ENCODE measurements at regions not wholly inside any gene's neighbourhood (a gene's known extent, or its start where the extent isn't known, plus 50 kb on each side); places are given as distances from the start of the nearest gene placed in this dataset.

- Histone ChIP-seq H3K27me3 (ENCODE audit: control insufficient read depth in 2 of 2, insufficient read depth in 2 of 2, low read length in 2 of 2) (no peaks in the 10 kb centered on the region), H3K4me1 (ENCODE audit: control insufficient read depth in 2 of 2, insufficient read depth in 2 of 2, low read length in 2 of 2) (no peaks in the 10 kb centered on the region), H3K9ac (ENCODE audit: low read depth in 1 of 2, low read length in 2 of 2) (no peak overlapping the region), H3K36me3 (ENCODE audit: control insufficient read depth in 2 of 2, insufficient read depth in 2 of 2, low read length in 2 of 2) (no peaks in the 10 kb centered on the region), H3K27ac (ENCODE audit: low read depth in 2 of 2, low read length in 2 of 2) (no peak overlapping the region), H3K4me3 (ENCODE audit: low read length in 2 of 2) (no peak overlapping the region), H3K9me3 (ENCODE audit: control insufficient read depth in 2 of 2, low read length in 2 of 2) (no peaks in the 10 kb centered on the region)
Measured at GRCh38 chr2:156206355-156206754, 126.2 kb downstream of the NR4A2 start.

- no peaks in the 10 kb centered on the region for H3K27me3 ChIP-seq (ENCODE audit: control insufficient read depth in 2 of 2, insufficient read depth in 2 of 2, low read length in 2 of 2)
- no peak overlapping the region for H3K27ac ChIP-seq (ENCODE audit: low read depth in 2 of 2, low read length in 2 of 2)
- H3K4me1 ChIP-seq (ENCODE audit: control insufficient read depth in 2 of 2, insufficient read depth in 2 of 2, low read length in 2 of 2): no peaks in the 10 kb centered on the region
- H3K9me3 ChIP-seq (ENCODE audit: control insufficient read depth in 2 of 2, low read length in 2 of 2): no peaks in the 10 kb centered on the region
- no peak overlapping the region for H3K9ac ChIP-seq (ENCODE audit: low read depth in 1 of 2, low read length in 2 of 2)
- H3K36me3 ChIP-seq (ENCODE audit: control insufficient read depth in 2 of 2, insufficient read depth in 2 of 2, low read length in 2 of 2): no peaks in the 10 kb centered on the region
- no peak overlapping the region for H3K4me3 ChIP-seq (ENCODE audit: low read length in 2 of 2)
Measured at GRCh38 chr2:156199588-156199987, 132.9 kb downstream of the NR4A2 start.

- Histone ChIP-seq H3K9me3 (ENCODE audit: control insufficient read depth in 2 of 2, low read length in 2 of 2) (no peaks in the 10 kb centered on the region), H3K36me3 (ENCODE audit: control insufficient read depth in 2 of 2, insufficient read depth in 2 of 2, low read length in 2 of 2) (no peaks in the 10 kb centered on the region), H3K9ac (ENCODE audit: low read depth in 1 of 2, low read length in 2 of 2) (no peak overlapping the region), H3K4me3 (ENCODE audit: low read length in 2 of 2) (no peak overlapping the region), H3K27me3 (ENCODE audit: control insufficient read depth in 2 of 2, insufficient read depth in 2 of 2, low read length in 2 of 2) (no peaks in the 10 kb centered on the region), H3K27ac (ENCODE audit: low read depth in 2 of 2, low read length in 2 of 2) (no peak overlapping the region), H3K4me1 (ENCODE audit: control insufficient read depth in 2 of 2, insufficient read depth in 2 of 2, low read length in 2 of 2) (peaks cover 0 to 3% of the 10 kb centered on the region in 2 donors)
Measured at GRCh38 chr2:156196031-156196430, 136.5 kb downstream of the NR4A2 start.

- H3K9me3 ChIP-seq (ENCODE audit: control insufficient read depth in 2 of 2, low read length in 2 of 2): no peaks in the 10 kb centered on the region
- H3K9ac ChIP-seq (ENCODE audit: low read depth in 1 of 2, low read length in 2 of 2): no peak overlapping the region
- peaks cover 0 to 13% of the 10 kb centered on the region in 2 donors for H3K4me1 ChIP-seq (ENCODE audit: control insufficient read depth in 2 of 2, insufficient read depth in 2 of 2, low read length in 2 of 2)
- H3K36me3 ChIP-seq (ENCODE audit: control insufficient read depth in 2 of 2, insufficient read depth in 2 of 2, low read length in 2 of 2): no peaks in the 10 kb centered on the region
- no peak overlapping the region for H3K4me3 ChIP-seq (ENCODE audit: low read length in 2 of 2)
- H3K27ac ChIP-seq (ENCODE audit: low read depth in 2 of 2, low read length in 2 of 2): no peak overlapping the region
- no peaks in the 10 kb centered on the region for H3K27me3 ChIP-seq (ENCODE audit: control insufficient read depth in 2 of 2, insufficient read depth in 2 of 2, low read length in 2 of 2)
Measured at GRCh38 chr2:156192468-156192867, 140.1 kb downstream of the NR4A2 start.

GRCh38 chr2:156191527-156191926 is 141.0 kb downstream of the NR4A2 start:
- Histone ChIP-seq H3K36me3 (ENCODE audit: control insufficient read depth in 2 of 2, insufficient read depth in 2 of 2, low read length in 2 of 2) (no peaks in the 10 kb centered on the region), H3K4me1 (ENCODE audit: control insufficient read depth in 2 of 2, insufficient read depth in 2 of 2, low read length in 2 of 2) (peaks cover 0 to 13% of the 10 kb centered on the region in 2 donors), H3K27me3 (ENCODE audit: control insufficient read depth in 2 of 2, insufficient read depth in 2 of 2, low read length in 2 of 2) (no peaks in the 10 kb centered on the region), H3K4me3 (ENCODE audit: low read length in 2 of 2) (no peak overlapping the region), H3K27ac (ENCODE audit: low read depth in 2 of 2, low read length in 2 of 2) (no peak overlapping the region), H3K9ac (ENCODE audit: low read depth in 1 of 2, low read length in 2 of 2) (no peak overlapping the region), H3K9me3 (ENCODE audit: control insufficient read depth in 2 of 2, low read length in 2 of 2) (no peaks in the 10 kb centered on the region)

GRCh38 chr2:156190517-156190916 is 142.0 kb downstream of the NR4A2 start:
- H3K27me3 ChIP-seq (ENCODE audit: control insufficient read depth in 2 of 2, insufficient read depth in 2 of 2, low read length in 2 of 2): no peaks in the 10 kb centered on the region
- H3K27ac ChIP-seq (ENCODE audit: low read depth in 2 of 2, low read length in 2 of 2): peak overlapping the region; percentile 35 to 42
- H3K36me3 ChIP-seq (ENCODE audit: control insufficient read depth in 2 of 2, insufficient read depth in 2 of 2, low read length in 2 of 2): no peaks in the 10 kb centered on the region
- H3K9me3 ChIP-seq (ENCODE audit: control insufficient read depth in 2 of 2, low read length in 2 of 2): no peaks in the 10 kb centered on the region
- H3K9ac ChIP-seq (ENCODE audit: low read depth in 1 of 2, low read length in 2 of 2): no peak overlapping the region
- peaks cover 0 to 13% of the 10 kb centered on the region in 2 donors for H3K4me1 ChIP-seq (ENCODE audit: control insufficient read depth in 2 of 2, insufficient read depth in 2 of 2, low read length in 2 of 2)
- H3K4me3 ChIP-seq (ENCODE audit: low read length in 2 of 2): peak overlapping the region in 1 of 2 donors; percentile 9

GRCh38 chr2:156189584-156189983 is 142.9 kb downstream of the NR4A2 start:
- Histone ChIP-seq H3K36me3 (ENCODE audit: control insufficient read depth in 2 of 2, insufficient read depth in 2 of 2, low read length in 2 of 2) (no peaks in the 10 kb centered on the region), H3K9ac (ENCODE audit: low read depth in 1 of 2, low read length in 2 of 2) (no peak overlapping the region), H3K4me1 (ENCODE audit: control insufficient read depth in 2 of 2, insufficient read depth in 2 of 2, low read length in 2 of 2) (peaks cover 0 to 13% of the 10 kb centered on the region in 2 donors), H3K4me3 (ENCODE audit: low read length in 2 of 2) (no peak overlapping the region), H3K9me3 (ENCODE audit: control insufficient read depth in 2 of 2, low read length in 2 of 2) (no peaks in the 10 kb centered on the region), H3K27me3 (ENCODE audit: control insufficient read depth in 2 of 2, insufficient read depth in 2 of 2, low read length in 2 of 2) (no peaks in the 10 kb centered on the region), H3K27ac (ENCODE audit: low read depth in 2 of 2, low read length in 2 of 2) (peak overlapping the region; percentile 40 to 82)

GRCh38 chr2:156189143-156189542 is 143.4 kb downstream of the NR4A2 start:
- Histone ChIP-seq H3K9ac (ENCODE audit: low read depth in 1 of 2, low read length in 2 of 2) (no peak overlapping the region), H3K27ac (ENCODE audit: low read depth in 2 of 2, low read length in 2 of 2) (peak overlapping the region; percentile 40 to 82), H3K27me3 (ENCODE audit: control insufficient read depth in 2 of 2, insufficient read depth in 2 of 2, low read length in 2 of 2) (no peaks in the 10 kb centered on the region), H3K4me3 (ENCODE audit: low read length in 2 of 2) (peak overlapping the region in 1 of 2 donors; percentile 10), H3K36me3 (ENCODE audit: control insufficient read depth in 2 of 2, insufficient read depth in 2 of 2, low read length in 2 of 2) (no peaks in the 10 kb centered on the region), H3K9me3 (ENCODE audit: control insufficient read depth in 2 of 2, low read length in 2 of 2) (no peaks in the 10 kb centered on the region), H3K4me1 (ENCODE audit: control insufficient read depth in 2 of 2, insufficient read depth in 2 of 2, low read length in 2 of 2) (peaks cover 0 to 14% of the 10 kb centered on the region in 2 donors)

GRCh38 chr2:156182132-156182531 is 150.4 kb downstream of the NR4A2 start:
- Histone ChIP-seq H3K4me3 (ENCODE audit: low read length in 2 of 2) (peak overlapping the region in 1 of 2 donors; percentile 17), H3K36me3 (ENCODE audit: control insufficient read depth in 2 of 2, insufficient read depth in 2 of 2, low read length in 2 of 2) (no peaks in the 10 kb centered on the region), H3K9me3 (ENCODE audit: control insufficient read depth in 2 of 2, low read length in 2 of 2) (no peaks in the 10 kb centered on the region), H3K4me1 (ENCODE audit: control insufficient read depth in 2 of 2, insufficient read depth in 2 of 2, low read length in 2 of 2) (peaks cover 8 to 14% of the 10 kb centered on the region in 2 donors), H3K27me3 (ENCODE audit: control insufficient read depth in 2 of 2, insufficient read depth in 2 of 2, low read length in 2 of 2) (no peaks in the 10 kb centered on the region), H3K27ac (ENCODE audit: low read depth in 2 of 2, low read length in 2 of 2) (peak overlapping the region; percentile 90 to 95), H3K9ac (ENCODE audit: low read depth in 1 of 2, low read length in 2 of 2) (peak overlapping the region; percentile 44 to 53)

- peak overlapping the region; percentile 18 to 53 for H3K9ac ChIP-seq (ENCODE audit: low read depth in 1 of 2, low read length in 2 of 2)
- peak overlapping the region; percentile 90 to 95 for H3K27ac ChIP-seq (ENCODE audit: low read depth in 2 of 2, low read length in 2 of 2)
- H3K36me3 ChIP-seq (ENCODE audit: control insufficient read depth in 2 of 2, insufficient read depth in 2 of 2, low read length in 2 of 2): no peaks in the 10 kb centered on the region
- peaks cover 8 to 14% of the 10 kb centered on the region in 2 donors for H3K4me1 ChIP-seq (ENCODE audit: control insufficient read depth in 2 of 2, insufficient read depth in 2 of 2, low read length in 2 of 2)
- H3K27me3 ChIP-seq (ENCODE audit: control insufficient read depth in 2 of 2, insufficient read depth in 2 of 2, low read length in 2 of 2): no peaks in the 10 kb centered on the region
- no peaks in the 10 kb centered on the region for H3K9me3 ChIP-seq (ENCODE audit: control insufficient read depth in 2 of 2, low read length in 2 of 2)
- no peak overlapping the region for H3K4me3 ChIP-seq (ENCODE audit: low read length in 2 of 2)
Measured at GRCh38 chr2:156181208-156181607, 151.3 kb downstream of the NR4A2 start.

GRCh38 chr2:156177654-156178053 is 154.9 kb downstream of the NR4A2 start:
- Histone ChIP-seq H3K4me3 (ENCODE audit: low read length in 2 of 2) (no peak overlapping the region), H3K9me3 (ENCODE audit: control insufficient read depth in 2 of 2, low read length in 2 of 2) (no peaks in the 10 kb centered on the region), H3K36me3 (ENCODE audit: control insufficient read depth in 2 of 2, insufficient read depth in 2 of 2, low read length in 2 of 2) (no peaks in the 10 kb centered on the region), H3K27me3 (ENCODE audit: control insufficient read depth in 2 of 2, insufficient read depth in 2 of 2, low read length in 2 of 2) (no peaks in the 10 kb centered on the region), H3K27ac (ENCODE audit: low read depth in 2 of 2, low read length in 2 of 2) (no peak overlapping the region), H3K9ac (ENCODE audit: low read depth in 1 of 2, low read length in 2 of 2) (no peak overlapping the region), H3K4me1 (ENCODE audit: control insufficient read depth in 2 of 2, insufficient read depth in 2 of 2, low read length in 2 of 2) (peaks cover 8 to 12% of the 10 kb centered on the region in 2 donors)

Data from mucosa of rectum (tissue), 2 donors.